Ishikawa (cell line): ENCODE measurements at regions not wholly inside any gene's neighbourhood (a gene's known extent, or its start where the extent isn't known, plus 50 kb on each side); places are given as distances from the start of the nearest gene placed in this dataset.

ENCODE experiments used
- CEBPB ChIP-seq: IDR thresholded peaks from 2 replicates; pipeline ENCODE4 v1.6.1; 2012
- CREB1 ChIP-seq: IDR thresholded peaks from 2 replicates; pipeline ENCODE4 v1.6.1; 2012; ENCODE audit warnings: low read depth
- EGR1 ChIP-seq: IDR thresholded peaks from 2 replicates; pipeline ENCODE4 v1.6.1; 2012
- EP300 ChIP-seq: IDR thresholded peaks from 2 replicates; pipeline ENCODE4 v1.6.1; 2012; ENCODE audit warnings: borderline replicate concordance
- FOXM1 ChIP-seq: IDR thresholded peaks from 2 replicates; pipeline ENCODE4 v1.6.1; 2012; ENCODE audit warnings: low read depth, borderline replicate concordance
- MAX ChIP-seq: IDR thresholded peaks from 2 replicates; pipeline ENCODE4 v1.6.1; 2012
- NFIC ChIP-seq: IDR thresholded peaks from 2 replicates; pipeline ENCODE4 v1.6.1; 2012
- RAD21 ChIP-seq: IDR thresholded peaks from 2 replicates; pipeline ENCODE4 v1.6.1; 2012; ENCODE audit warnings: low read depth
- REST ChIP-seq: IDR thresholded peaks from 2 replicates; pipeline ENCODE4 v1.6.1; 2012; ENCODE audit warnings: low read depth, mild to moderate bottlenecking
- TAF1 ChIP-seq: IDR thresholded peaks from 2 replicates; pipeline ENCODE4 v1.6.1; 2012; ENCODE audit warnings: low read depth, mild to moderate bottlenecking
- TCF12 ChIP-seq: IDR thresholded peaks from 2 replicates; pipeline ENCODE4 v1.6.1; 2012; ENCODE audit warnings: low read depth
- TEAD4 ChIP-seq: IDR thresholded peaks from 2 replicates; pipeline ENCODE4 v1.6.1; 2012
- USF1 ChIP-seq: IDR thresholded peaks from 2 replicates; pipeline ENCODE4 v1.6.1; 2012
- YY1 ChIP-seq: IDR thresholded peaks from 2 replicates; pipeline ENCODE4 v1.6.1; 2012; ENCODE audit warnings: low read depth
- ZBTB7A ChIP-seq: IDR thresholded peaks from 2 replicates; pipeline ENCODE4 v1.6.1; 2012; ENCODE audit warnings: low read depth

- TF ChIP-seq NFIC (no peak), CREB1 (no peak), MAX (no peak), REST (no peak), ZBTB7A (no peak), YY1 (no peak), FOXM1 (no peak), USF1 (no peak), TAF1 (no peak), TEAD4 (no peak), EP300 (no peak), RAD21 (no peak), EGR1 (no peak), CEBPB (no peak), TCF12 (no peak)
Observed at GRCh38 chr18:61277808-61278207, 55.4 kb upstream of the CDH20 start.

- no peak for TF ChIP-seq RAD21
- no peak for TF ChIP-seq TEAD4
- TF ChIP-seq TAF1 = no peak
- TF ChIP-seq USF1 = no peak
- no peak for TF ChIP-seq ZBTB7A
- no peak for TF ChIP-seq REST
- TF ChIP-seq TCF12 = no peak
- no peak for TF ChIP-seq YY1
- TF ChIP-seq CREB1 = no peak
- no peak for TF ChIP-seq MAX
- TF ChIP-seq NFIC = no peak
- no peak for TF ChIP-seq CEBPB
- TF ChIP-seq EGR1 = no peak
Observed at GRCh38 chr18:61281431-61281830, 51.8 kb upstream of the CDH20 start.

GRCh38 chr18:61282926-61283325, 50.3 kb upstream of the CDH20 start:
- TF ChIP-seq CEBPB = no peak
- TF ChIP-seq NFIC = no peak
- TF ChIP-seq REST = no peak
- no peak for TF ChIP-seq EP300
- no peak for TF ChIP-seq TEAD4
- no peak for TF ChIP-seq FOXM1
- no peak for TF ChIP-seq RAD21
- no peak for TF ChIP-seq USF1
- no peak for TF ChIP-seq MAX
- no peak for TF ChIP-seq TCF12
